Activated T-cell treated with anti-CD3 and anti-CD28 coated beads, Interleukin-2, amount 50 U/mL, for 24 hours (primary cell): ENCODE measurements at regions not wholly inside any gene's neighbourhood (a gene's known extent, or its start where the extent isn't known, plus 50 kb on each side); places are given as distances from the start of the nearest gene placed in this dataset.

Experiments used
- DNase-seq: peaks from one replicate; pipeline ENCODE4 v3.0.0-alpha.2; 2020
- H3K27ac Mint-ChIP-seq: 2 replicates; pipeline ENCODE4 v1.8.0; 2020; ENCODE audit warnings: mild to moderate bottlenecking, mixed read lengths
- H3K27me3 Mint-ChIP-seq: 2 replicates; pipeline ENCODE4 v1.8.0; 2020; ENCODE audit warnings: mixed read lengths
- H3K36me3 Mint-ChIP-seq: 2 replicates; pipeline ENCODE4 v1.8.0; 2020; ENCODE audit warnings: low read depth, mixed read lengths
- H3K4me1 Mint-ChIP-seq: 2 replicates; pipeline ENCODE4 v1.8.0; 2020; ENCODE audit warnings: low read depth, mixed read lengths
- H3K4me3 Mint-ChIP-seq: 2 replicates; pipeline ENCODE4 v1.8.0; 2020; ENCODE audit warnings: mild to moderate bottlenecking, moderate library complexity, mixed read lengths
- H3K9me3 Mint-ChIP-seq: 2 replicates; pipeline ENCODE4 v1.8.0; 2020; ENCODE audit warnings: mixed read lengths

- no peak for DNase-seq
- Mint-ChIP-seq H3K27ac (no peak overlapping the region), H3K27me3 (no peaks in the 10 kb centered on the region), H3K9me3 (peaks cover 2% of the 10 kb centered on the region), H3K4me1 (no peaks in the 10 kb centered on the region), H3K36me3 (no peaks in the 10 kb centered on the region), H3K4me3 (no peak overlapping the region)
Measured at GRCh38 chr5:136712628-136713027, 347.3 kb upstream of the TRPC7 start.

- DNase-seq = no peak
- no peaks in the 10 kb centered on the region for H3K4me1 Mint-ChIP-seq
- H3K4me3 Mint-ChIP-seq = no peak overlapping the region
- peaks cover 2% of the 10 kb centered on the region for H3K9me3 Mint-ChIP-seq
- H3K27ac Mint-ChIP-seq = no peak overlapping the region
- H3K36me3 Mint-ChIP-seq = no peaks in the 10 kb centered on the region
- no peaks in the 10 kb centered on the region for H3K27me3 Mint-ChIP-seq
Measured at GRCh38 chr5:136710834-136711233, 345.5 kb upstream of the TRPC7 start.

GRCh38 chr5:136703706-136704105, 338.4 kb upstream of the TRPC7 start:
- no peak for DNase-seq
- no peak overlapping the region for H3K27ac Mint-ChIP-seq

GRCh38 chr5:136703036-136703435, 337.7 kb upstream of the TRPC7 start:
- Mint-ChIP-seq H3K27me3 (no peaks in the 10 kb centered on the region), H3K36me3 (no peaks in the 10 kb centered on the region), H3K9me3 (no peaks in the 10 kb centered on the region), H3K27ac (no peak overlapping the region), H3K4me1 (no peaks in the 10 kb centered on the region), H3K4me3 (no peak overlapping the region)
- no peak for DNase-seq

More at GRCh38 chr5:136703706-136704105, 338.4 kb upstream of the TRPC7 start:
- Mint-ChIP-seq H3K4me3 (no peak overlapping the region), H3K4me1 (no peaks in the 10 kb centered on the region), H3K9me3 (no peaks in the 10 kb centered on the region), H3K27me3 (no peaks in the 10 kb centered on the region), H3K36me3 (no peaks in the 10 kb centered on the region)

GRCh38 chr5:136701191-136701590, 335.8 kb upstream of the TRPC7 start:
- H3K4me1 Mint-ChIP-seq = no peaks in the 10 kb centered on the region
- H3K36me3 Mint-ChIP-seq = no peaks in the 10 kb centered on the region
- DNase-seq = no peak
- H3K27ac Mint-ChIP-seq = no peak overlapping the region
- H3K4me3 Mint-ChIP-seq = no peak overlapping the region
- no peaks in the 10 kb centered on the region for H3K27me3 Mint-ChIP-seq
- H3K9me3 Mint-ChIP-seq = no peaks in the 10 kb centered on the region

GRCh38 chr5:136699651-136700050, 334.3 kb upstream of the TRPC7 start:
- no peak for DNase-seq
- Mint-ChIP-seq H3K4me1 (no peaks in the 10 kb centered on the region), H3K27me3 (no peaks in the 10 kb centered on the region), H3K27ac (no peak overlapping the region), H3K4me3 (no peak overlapping the region), H3K9me3 (no peaks in the 10 kb centered on the region), H3K36me3 (no peaks in the 10 kb centered on the region)

GRCh38 chr5:136698970-136699369, 333.6 kb upstream of the TRPC7 start:
- H3K36me3 Mint-ChIP-seq = no peaks in the 10 kb centered on the region
- no peaks in the 10 kb centered on the region for H3K27me3 Mint-ChIP-seq
- no peak overlapping the region for H3K4me3 Mint-ChIP-seq
- DNase-seq = no peak
- no peak overlapping the region for H3K27ac Mint-ChIP-seq
- H3K4me1 Mint-ChIP-seq = no peaks in the 10 kb centered on the region
- no peaks in the 10 kb centered on the region for H3K9me3 Mint-ChIP-seq

- no peaks in the 10 kb centered on the region for H3K4me1 Mint-ChIP-seq
- no peaks in the 10 kb centered on the region for H3K36me3 Mint-ChIP-seq
- no peak for DNase-seq
- no peak overlapping the region for H3K4me3 Mint-ChIP-seq
- no peak overlapping the region for H3K27ac Mint-ChIP-seq
- H3K9me3 Mint-ChIP-seq = peaks cover 4% of the 10 kb centered on the region
- no peaks in the 10 kb centered on the region for H3K27me3 Mint-ChIP-seq
Measured at GRCh38 chr5:136694258-136694657, 328.9 kb upstream of the TRPC7 start.

GRCh38 chr5:136689552-136689951, 324.2 kb upstream of the TRPC7 start:
- H3K27me3 Mint-ChIP-seq = no peaks in the 10 kb centered on the region
- no peak overlapping the region for H3K27ac Mint-ChIP-seq
- no peak overlapping the region for H3K4me3 Mint-ChIP-seq
- no peak for DNase-seq
- peaks cover 24% of the 10 kb centered on the region for H3K9me3 Mint-ChIP-seq
- no peaks in the 10 kb centered on the region for H3K36me3 Mint-ChIP-seq
- H3K4me1 Mint-ChIP-seq = no peaks in the 10 kb centered on the region

- Mint-ChIP-seq H3K27me3 (no peaks in the 10 kb centered on the region), H3K27ac (no peak overlapping the region), H3K9me3 (peaks cover 22% of the 10 kb centered on the region), H3K4me1 (no peaks in the 10 kb centered on the region), H3K36me3 (no peaks in the 10 kb centered on the region), H3K4me3 (no peak overlapping the region)
- no peak for DNase-seq
Measured at GRCh38 chr5:136686192-136686872, 321.0 kb upstream of the TRPC7 start.

GRCh38 chr5:136682986-136683385, 317.6 kb upstream of the TRPC7 start:
- Mint-ChIP-seq H3K36me3 (no peaks in the 10 kb centered on the region), H3K27ac (no peak overlapping the region)

GRCh38 chr5:136679233-136679632, 313.9 kb upstream of the TRPC7 start:
- no peaks in the 10 kb centered on the region for H3K36me3 Mint-ChIP-seq
- no peak overlapping the region for H3K27ac Mint-ChIP-seq
- H3K4me1 Mint-ChIP-seq = no peaks in the 10 kb centered on the region
- H3K9me3 Mint-ChIP-seq = peaks cover 3% of the 10 kb centered on the region
- no peak overlapping the region for H3K4me3 Mint-ChIP-seq
- H3K27me3 Mint-ChIP-seq = no peaks in the 10 kb centered on the region
- no peak for DNase-seq

More at GRCh38 chr5:136682986-136683385, 317.6 kb upstream of the TRPC7 start:
- DNase-seq = no peak
- Mint-ChIP-seq H3K4me1 (no peaks in the 10 kb centered on the region), H3K9me3 (peaks cover 14% of the 10 kb centered on the region), H3K4me3 (no peak overlapping the region), H3K27me3 (no peaks in the 10 kb centered on the region)

GRCh38 chr5:136677217-136677616, 311.9 kb upstream of the TRPC7 start:
- no peaks in the 10 kb centered on the region for H3K36me3 Mint-ChIP-seq
- no peaks in the 10 kb centered on the region for H3K27me3 Mint-ChIP-seq
- H3K4me1 Mint-ChIP-seq = no peaks in the 10 kb centered on the region
- no peak overlapping the region for H3K27ac Mint-ChIP-seq
- no peak for DNase-seq
- H3K9me3 Mint-ChIP-seq = peaks cover 3% of the 10 kb centered on the region
- H3K4me3 Mint-ChIP-seq = no peak overlapping the region

GRCh38 chr5:136676685-136677084, 311.3 kb upstream of the TRPC7 start:
- Mint-ChIP-seq H3K27me3 (no peaks in the 10 kb centered on the region), H3K4me1 (no peaks in the 10 kb centered on the region), H3K36me3 (no peaks in the 10 kb centered on the region), H3K9me3 (peaks cover 3% of the 10 kb centered on the region), H3K4me3 (no peak overlapping the region), H3K27ac (no peak overlapping the region)
- no peak for DNase-seq

- no peaks in the 10 kb centered on the region for H3K4me1 Mint-ChIP-seq
- H3K4me3 Mint-ChIP-seq = no peak overlapping the region
- H3K27me3 Mint-ChIP-seq = no peaks in the 10 kb centered on the region
- H3K27ac Mint-ChIP-seq = no peak overlapping the region
- no peaks in the 10 kb centered on the region for H3K36me3 Mint-ChIP-seq
- H3K9me3 Mint-ChIP-seq = no peaks in the 10 kb centered on the region
- DNase-seq = no peak
Measured at GRCh38 chr5:136675769-136676168, 310.4 kb upstream of the TRPC7 start.

GRCh38 chr5:136674178-136674577, 308.8 kb upstream of the TRPC7 start:
- H3K27ac Mint-ChIP-seq = no peak overlapping the region
- no peaks in the 10 kb centered on the region for H3K4me1 Mint-ChIP-seq
- DNase-seq = no peak
- no peak overlapping the region for H3K4me3 Mint-ChIP-seq
- peaks cover under 1% of the 10 kb centered on the region for H3K9me3 Mint-ChIP-seq
- H3K36me3 Mint-ChIP-seq = no peaks in the 10 kb centered on the region
- H3K27me3 Mint-ChIP-seq = no peaks in the 10 kb centered on the region
